Inflammatory macrophage treated with lipopolysaccharide for 4 hours (primary cell): ENCODE measurements at regions not wholly inside any gene's neighbourhood (a gene's known extent, or its start where the extent isn't known, plus 50 kb on each side); places are given as distances from the start of the nearest gene placed in this dataset.

Experiments
- DNase-seq: peaks from one replicate; pipeline ENCODE4 v3.0.0-alpha.2; 2020

GRCh38 chr2:236317938-236318396 lies 53.8 kb upstream of the ASB18 start:
- DNase-seq = no peak

GRCh38 chr2:236318401-236318800 lies 54.2 kb upstream of the ASB18 start:
- no peak for DNase-seq

- no peak for DNase-seq
These were observed 54.8 kb upstream of the ASB18 start for GRCh38 chr2:236319036-236319435.

GRCh38 chr2:236321415-236321814 lies 57.2 kb upstream of the ASB18 start:
- no peak for DNase-seq

- DNase-seq = no peak
These were observed 69.4 kb upstream of the ASB18 start for GRCh38 chr2:236333417-236334121.

- no peak for DNase-seq
These were observed 70.1 kb upstream of the ASB18 start for GRCh38 chr2:236334122-236334876.

- no peak for DNase-seq
These were observed 71.7 kb upstream of the ASB18 start for GRCh38 chr2:236335696-236336574.

- no peak for DNase-seq
These were observed 72.6 kb upstream of the ASB18 start for GRCh38 chr2:236336575-236337464.

- no peak for DNase-seq
These were observed 73.5 kb upstream of the ASB18 start for GRCh38 chr2:236337465-236338325.

- peak; percentile 65 for DNase-seq
These were observed 74.4 kb upstream of the ASB18 start for GRCh38 chr2:236338495-236339184.

GRCh38 chr2:236340251-236340650 lies 76.0 kb upstream of the ASB18 start:
- no peak for DNase-seq

GRCh38 chr2:236341067-236341466 lies 76.9 kb upstream of the ASB18 start:
- DNase-seq = no peak

GRCh38 chr2:236341721-236342120 lies 77.5 kb upstream of the ASB18 start:
- no peak for DNase-seq

GRCh38 chr2:236342507-236342906 lies 78.3 kb upstream of the ASB18 start:
- no peak for DNase-seq

GRCh38 chr2:236342951-236343350 lies 78.7 kb upstream of the ASB18 start:
- no peak for DNase-seq

- peak; percentile 73 for DNase-seq
These were observed 79.4 kb upstream of the ASB18 start for GRCh38 chr2:236343400-236344161.

GRCh38 chr2:236344446-236344845 lies 80.2 kb upstream of the ASB18 start:
- DNase-seq = no peak

- DNase-seq = no peak
These were observed 81.0 kb upstream of the ASB18 start for GRCh38 chr2:236345081-236345714.

- DNase-seq = no peak
These were observed 82.2 kb upstream of the ASB18 start for GRCh38 chr2:236346366-236346765.
